Fibroblast of lung (primary cell): ENCODE measurements at regions not wholly inside any gene's neighbourhood (a gene's known extent, or its start where the extent isn't known, plus 50 kb on each side); places are given as distances from the start of the nearest gene placed in this dataset.
A peak's percentile ranks its signal among the peaks of the same experiment; 100 is the strongest.

Experiments used
- DNase-seq, 2 donors: peaks; one replicate each; pipeline versions ENCODE4 v3.0.0 to v3.0.0-alpha.2; 2010; ENCODE audit warnings: low read depth in 2 of 2
- H2AFZ ChIP-seq: 2 replicates; pipeline ENCODE4 v1.5.1; 2012; ENCODE audit warnings: low read length, control low read depth, inconsistent platforms
- H3K27ac ChIP-seq: 2 replicates; pipeline ENCODE4 v1.5.1; 2011; ENCODE audit warnings: low read length, control low read depth; ENCODE audit not compliant: insufficient read depth
- H3K27me3 ChIP-seq: 2 replicates; pipeline ENCODE4 v1.5.1; 2011; ENCODE audit warnings: mild to moderate bottlenecking, low read length; ENCODE audit not compliant: control insufficient read depth, insufficient read depth
- H3K36me3 ChIP-seq: 2 replicates; pipeline ENCODE4 v1.5.1; 2011; ENCODE audit warnings: low read length; ENCODE audit not compliant: control insufficient read depth, insufficient read depth
- H3K4me1 ChIP-seq: 2 replicates; pipeline ENCODE4 v1.5.1; 2011; ENCODE audit warnings: low read length; ENCODE audit not compliant: control insufficient read depth, insufficient read depth; ENCODE audit errors: extremely low read depth
- H3K4me2 ChIP-seq: 2 replicates; pipeline ENCODE4 v1.5.1; 2011; ENCODE audit warnings: low read length, control low read depth; ENCODE audit not compliant: insufficient read depth; ENCODE audit errors: extremely low read depth
- H3K4me3 ChIP-seq, 4 experiments: fragments of 200-600 bp in 1 of 4; sonication (generic) in 1 of 4; replicated peaks in 1 of 4; 2 replicates each; pipeline ENCODE4 v1.5.1; 2011 to 2016; ENCODE audit warnings: low read length in 4 of 4, low read depth in 3 of 4, mild to moderate bottlenecking in 3 of 4, control low read depth in 2 of 4, inconsistent platforms in 1 of 4, mixed read lengths in 1 of 4; ENCODE audit not compliant: insufficient read depth in 1 of 4; ENCODE audit errors: control extremely low read depth in 1 of 4
- H3K79me2 ChIP-seq: 2 replicates; pipeline ENCODE4 v1.5.1; 2012; ENCODE audit warnings: mild to moderate bottlenecking, low read length, inconsistent platforms; ENCODE audit not compliant: control insufficient read depth, insufficient read depth
- H3K9ac ChIP-seq: 2 replicates; pipeline ENCODE4 v1.5.1; 2011; ENCODE audit warnings: mild to moderate bottlenecking, low read length, control low read depth; ENCODE audit not compliant: insufficient read depth
- H3K9me3 ChIP-seq: 2 replicates; pipeline ENCODE4 v1.5.1; 2012; ENCODE audit warnings: low read depth, low read length; ENCODE audit not compliant: control insufficient read depth, insufficient read depth
- H4K20me1 ChIP-seq: 2 replicates; pipeline ENCODE4 v1.5.1; 2011; ENCODE audit warnings: low read length; ENCODE audit not compliant: control insufficient read depth, insufficient read depth; ENCODE audit errors: extremely low read depth
- CTCF ChIP-seq, 2 donors: IDR thresholded peaks in 1 of 2; conservative IDR thresholded peaks in 1 of 2; 1 replicate in 1 of 2; 2 replicates in 1 of 2; pipeline ENCODE4 v1.5.1; 2011 to 2012; ENCODE audit warnings: low read length in 2 of 2, control low read depth in 1 of 2, inconsistent platforms in 1 of 2, low read depth in 1 of 2, mild to moderate bottlenecking in 1 of 2
- EZH2 ChIP-seq: IDR thresholded peaks from 2 replicates; pipeline ENCODE4 v1.5.1; 2012; ENCODE audit warnings: low read length, control low read depth, mild to moderate bottlenecking; ENCODE audit errors: missing control alignments

GRCh38 chr16:85205747-85206471 is 93.6 kb upstream of the CIBAR2 start:
- Histone ChIP-seq H3K9ac (no peak overlapping the region), H3K27ac (peak overlapping the region; percentile 26), H3K27me3 (no peaks in the 10 kb centered on the region), H3K9me3 (no peaks in the 10 kb centered on the region), H2AFZ (no peak overlapping the region), H4K20me1 (no peaks in the 10 kb centered on the region), H3K79me2 (peaks cover 19% of the 10 kb centered on the region), H3K36me3 (no peaks in the 10 kb centered on the region), H3K4me3 (no peak overlapping the region), H3K4me2 (peak overlapping the region; percentile 49), H3K4me1 (peaks cover 48% of the 10 kb centered on the region)
- peak; percentile 70 to 73 for DNase-seq
- no peak for TF ChIP-seq CTCF (conservative IDR thresholded peaks at IDR 0.05 in 1 of 2, IDR thresholded peaks at IDR 0.05 in 1 of 2; ENCODE audit: low read depth in 1 of 2, low read length in 2 of 2)
- no peak for TF ChIP-seq EZH2

GRCh38 chr16:85206472-85207356 is 94.4 kb upstream of the CIBAR2 start:
- TF ChIP-seq CTCF (conservative IDR thresholded peaks at IDR 0.05 in 1 of 2, IDR thresholded peaks at IDR 0.05 in 1 of 2; ENCODE audit: low read depth in 1 of 2, low read length in 2 of 2) (no peak), EZH2 (no peak)

GRCh38 chr16:85207357-85207921 is 95.2 kb upstream of the CIBAR2 start:
- DNase-seq: peak; percentile 55 to 77
- peaks cover 55% of the 10 kb centered on the region for H3K4me1 ChIP-seq
- peaks cover 20% of the 10 kb centered on the region for H3K79me2 ChIP-seq
- peak overlapping the region; percentile 20 for H3K9ac ChIP-seq
- peak overlapping the region; percentile 46 for H3K4me2 ChIP-seq
- H3K27me3 ChIP-seq: no peaks in the 10 kb centered on the region
- no peak for TF ChIP-seq CTCF (conservative IDR thresholded peaks at IDR 0.05 in 1 of 2, IDR thresholded peaks at IDR 0.05 in 1 of 2; ENCODE audit: low read depth in 1 of 2, low read length in 2 of 2)
- TF ChIP-seq EZH2: no peak
- H3K27ac ChIP-seq: peak overlapping the region; percentile 60
- H3K36me3 ChIP-seq: no peaks in the 10 kb centered on the region
- no peak overlapping the region for H2AFZ ChIP-seq
- no peak overlapping the region for H3K4me3 ChIP-seq
- H3K9me3 ChIP-seq: no peaks in the 10 kb centered on the region
- H4K20me1 ChIP-seq: no peaks in the 10 kb centered on the region

More at GRCh38 chr16:85206472-85207356, 94.4 kb upstream of the CIBAR2 start:
- Histone ChIP-seq H3K4me3 (no peak overlapping the region), H3K9ac (peak overlapping the region; percentile 18), H3K27ac (peak overlapping the region; percentile 60), H3K36me3 (no peaks in the 10 kb centered on the region), H2AFZ (no peak overlapping the region), H3K4me2 (peak overlapping the region; percentile 49), H3K4me1 (peaks cover 55% of the 10 kb centered on the region), H3K9me3 (no peaks in the 10 kb centered on the region), H4K20me1 (no peaks in the 10 kb centered on the region), H3K79me2 (peaks cover 20% of the 10 kb centered on the region), H3K27me3 (no peaks in the 10 kb centered on the region)
- peak; percentile 56 to 82 for DNase-seq
